ENCODE measurements at regions not wholly inside any gene's neighbourhood (a gene's known extent, or its start where the extent isn't known, plus 50 kb on each side); places are given as distances from the start of the nearest gene placed in this dataset.
A peak's percentile ranks its signal among the peaks of the same experiment; 100 is the strongest.

GRCh38 chr18:76081536-76081935 is 413.5 kb downstream of the ZNF516 start:
- DNase-seq (ENCODE audit: low read depth in 1 of 2, low spot score in 1 of 2) = no peak
- TF ChIP-seq CTCF (IDR thresholded peaks at IDR 0.05; ENCODE audit: low read depth, low read length) = no peak

GRCh38 chr18:76080430-76080829 is 414.6 kb downstream of the ZNF516 start:
- no peak for DNase-seq (ENCODE audit: low read depth in 1 of 2, low spot score in 1 of 2)
- Histone ChIP-seq H3K4me1 (ENCODE audit: low read depth) (no peaks in the 10 kb centered on the region), H3K27me3 (no peaks in the 10 kb centered on the region), H3K4me3 (no peak overlapping the region), H3K36me3 (no peaks in the 10 kb centered on the region), H3K9me3 (ENCODE audit: low read depth) (no peaks in the 10 kb centered on the region), H3K27ac (no peak overlapping the region)
- TF ChIP-seq CTCF (IDR thresholded peaks at IDR 0.05; ENCODE audit: low read depth, low read length) = no peak

More at GRCh38 chr18:76081536-76081935, 413.5 kb downstream of the ZNF516 start:
- Histone ChIP-seq H3K27ac (no peak overlapping the region), H3K36me3 (no peaks in the 10 kb centered on the region), H3K9me3 (ENCODE audit: low read depth) (no peaks in the 10 kb centered on the region), H3K4me1 (ENCODE audit: low read depth) (no peaks in the 10 kb centered on the region), H3K27me3 (no peaks in the 10 kb centered on the region), H3K4me3 (no peak overlapping the region)

- TF ChIP-seq CTCF (IDR thresholded peaks at IDR 0.05; ENCODE audit: low read depth, low read length) = no peak
- H3K27me3 ChIP-seq = no peaks in the 10 kb centered on the region
- no peak for DNase-seq (ENCODE audit: low read depth in 1 of 2, low spot score in 1 of 2)
- no peak overlapping the region for H3K27ac ChIP-seq
- no peak overlapping the region for H3K4me3 ChIP-seq
- no peaks in the 10 kb centered on the region for H3K9me3 ChIP-seq (ENCODE audit: low read depth)
- H3K36me3 ChIP-seq = no peaks in the 10 kb centered on the region
- H3K4me1 ChIP-seq (ENCODE audit: low read depth) = no peaks in the 10 kb centered on the region
Observed at GRCh38 chr18:76075777-76076176, 419.3 kb downstream of the ZNF516 start.

- no peak overlapping the region for H3K27ac ChIP-seq
- no peak for TF ChIP-seq CTCF (IDR thresholded peaks at IDR 0.05; ENCODE audit: low read depth, low read length)
- H3K36me3 ChIP-seq = no peaks in the 10 kb centered on the region
- DNase-seq (ENCODE audit: low read depth in 1 of 2, low spot score in 1 of 2) = peak in 1 of 2 donors; percentile 1
- H3K9me3 ChIP-seq (ENCODE audit: low read depth) = no peaks in the 10 kb centered on the region
- H3K4me1 ChIP-seq (ENCODE audit: low read depth) = no peaks in the 10 kb centered on the region
- H3K4me3 ChIP-seq = no peak overlapping the region
- no peaks in the 10 kb centered on the region for H3K27me3 ChIP-seq
Observed at GRCh38 chr18:76064998-76065397, 430.0 kb downstream of the ZNF516 start.

GRCh38 chr18:76058146-76058545 is 436.9 kb downstream of the ZNF516 start:
- DNase-seq (ENCODE audit: low read depth in 1 of 2, low spot score in 1 of 2) = no peak
- H3K4me1 ChIP-seq (ENCODE audit: low read depth) = no peaks in the 10 kb centered on the region
- TF ChIP-seq CTCF (IDR thresholded peaks at IDR 0.05; ENCODE audit: low read depth, low read length) = no peak
- H3K9me3 ChIP-seq (ENCODE audit: low read depth) = no peaks in the 10 kb centered on the region
- no peaks in the 10 kb centered on the region for H3K27me3 ChIP-seq
- no peak overlapping the region for H3K4me3 ChIP-seq
- H3K36me3 ChIP-seq = no peaks in the 10 kb centered on the region
- H3K27ac ChIP-seq = no peak overlapping the region

GRCh38 chr18:76057386-76057785 is 437.7 kb downstream of the ZNF516 start:
- H3K36me3 ChIP-seq = no peaks in the 10 kb centered on the region
- no peak for DNase-seq (ENCODE audit: low read depth in 1 of 2, low spot score in 1 of 2)
- no peak for TF ChIP-seq CTCF (IDR thresholded peaks at IDR 0.05; ENCODE audit: low read depth, low read length)
- H3K27me3 ChIP-seq = no peaks in the 10 kb centered on the region
- H3K4me3 ChIP-seq = no peak overlapping the region
- no peaks in the 10 kb centered on the region for H3K9me3 ChIP-seq (ENCODE audit: low read depth)
- no peak overlapping the region for H3K27ac ChIP-seq
- no peaks in the 10 kb centered on the region for H3K4me1 ChIP-seq (ENCODE audit: low read depth)
